ENCODE measurements at regions not wholly inside any gene's neighbourhood (a gene's known extent, or its start where the extent isn't known, plus 50 kb on each side); places are given as distances from the start of the nearest gene placed in this dataset.

DNA sequence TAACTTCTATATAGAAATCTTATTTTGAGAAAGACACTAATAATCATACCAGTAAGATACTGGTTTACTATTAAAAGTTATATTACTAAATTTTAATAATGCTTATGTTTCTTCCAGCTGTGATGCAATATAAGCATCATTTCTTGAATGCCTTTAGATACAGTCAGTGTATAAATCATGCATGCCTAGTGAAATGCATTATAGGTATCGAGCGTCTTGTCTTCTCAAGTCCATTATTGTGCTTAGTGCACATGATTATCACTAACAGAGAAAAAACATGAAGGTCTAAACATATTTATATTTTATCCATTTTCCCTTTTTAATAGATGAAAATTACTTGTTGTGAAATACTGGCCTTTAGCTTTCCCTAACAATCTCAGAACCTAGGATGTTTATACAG is 1021.5 kb upstream of the AGA start:
- no peak for DNase-seq (ENCODE audit: low read depth in 4 of 4, low spot score in 2 of 4)

DNA sequence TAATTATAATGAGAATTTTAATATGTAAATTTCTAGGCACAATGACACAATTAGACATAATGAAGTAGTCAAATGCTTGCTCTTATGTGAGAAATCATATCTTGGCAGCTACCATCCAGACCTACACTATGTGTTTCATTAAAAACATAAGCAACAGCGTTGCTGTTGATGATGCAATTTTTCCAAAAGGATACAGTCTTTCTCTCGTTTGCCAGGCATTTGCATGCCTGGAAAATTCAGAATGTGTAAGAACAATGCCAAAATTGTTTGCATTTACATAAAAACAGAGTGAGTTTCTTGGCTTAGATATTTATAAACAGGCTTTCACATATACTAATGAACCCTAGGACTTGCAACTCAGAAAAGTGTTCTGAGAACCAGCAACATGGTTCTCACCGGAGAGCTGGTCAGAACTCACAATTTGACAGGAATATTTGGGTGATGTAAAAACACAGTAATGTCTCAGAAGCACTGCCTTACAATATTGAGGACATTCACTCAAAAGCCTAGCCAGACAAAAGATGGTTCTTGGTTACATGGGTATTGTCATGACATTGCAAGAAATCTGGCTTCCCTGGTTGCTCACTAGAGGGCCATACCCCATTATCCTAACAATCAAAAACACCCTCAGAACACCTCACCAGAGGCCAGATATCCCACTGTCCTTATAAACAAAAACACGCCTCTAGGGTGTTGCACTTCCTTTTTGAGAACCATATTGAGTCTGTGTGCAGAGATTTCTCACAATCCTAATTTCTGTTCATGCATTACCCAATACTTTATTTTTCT is 1029.0 kb upstream of the AGA start:
- DNase-seq (ENCODE audit: low read depth in 4 of 4, low spot score in 2 of 4): no peak

- no peak for DNase-seq (ENCODE audit: low read depth in 4 of 4, low spot score in 2 of 4)
These were observed 1029.8 kb upstream of the AGA start for GRCh38 chr4:178471994-178472393.

GRCh38 chr4:178480105-178480504 is 1037.9 kb upstream of the AGA start:
- DNase-seq (ENCODE audit: low read depth in 4 of 4, low spot score in 2 of 4): no peak

DNA sequence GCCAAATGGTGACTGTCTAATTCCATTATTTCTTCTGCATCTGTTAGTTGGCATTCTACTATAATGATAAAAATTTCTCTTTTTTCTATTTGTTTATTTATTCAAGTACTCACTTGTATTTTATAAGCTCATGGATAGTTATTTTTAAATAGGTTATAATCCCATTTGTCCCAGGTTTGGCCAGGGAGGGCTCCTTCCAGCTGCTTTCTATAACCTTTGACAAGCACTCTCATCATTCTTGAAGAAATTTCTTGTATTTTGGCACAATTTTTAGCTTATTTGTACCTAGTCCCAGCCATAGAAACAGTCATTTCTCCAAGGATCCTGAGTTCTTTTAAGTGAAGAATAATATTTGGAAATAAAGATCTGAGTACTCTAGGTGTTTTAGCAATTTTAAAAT is 1038.6 kb upstream of the AGA start:
- no peak for DNase-seq (ENCODE audit: low read depth in 4 of 4, low spot score in 2 of 4)

DNA sequence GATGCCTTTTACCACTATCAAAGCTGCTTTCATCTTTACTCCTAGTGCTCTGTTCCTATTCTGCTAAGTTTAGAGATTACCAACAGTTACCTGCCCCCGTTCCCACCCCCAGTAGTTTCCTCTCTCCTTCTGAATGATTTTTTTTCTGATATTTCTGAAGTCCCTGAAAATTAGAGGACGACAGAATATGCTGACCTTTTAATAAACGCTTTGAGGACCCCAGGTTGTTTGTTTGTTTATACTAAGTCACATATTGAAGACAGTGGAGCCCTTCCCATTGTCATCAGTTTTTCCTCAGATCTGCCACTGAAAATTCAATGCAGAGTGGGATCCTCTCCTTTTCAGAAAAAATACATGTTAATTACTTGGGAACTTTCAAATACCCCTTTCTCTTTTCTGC is 1039.3 kb upstream of the AGA start:
- no peak for DNase-seq (ENCODE audit: low read depth in 4 of 4, low spot score in 2 of 4)

DNA sequence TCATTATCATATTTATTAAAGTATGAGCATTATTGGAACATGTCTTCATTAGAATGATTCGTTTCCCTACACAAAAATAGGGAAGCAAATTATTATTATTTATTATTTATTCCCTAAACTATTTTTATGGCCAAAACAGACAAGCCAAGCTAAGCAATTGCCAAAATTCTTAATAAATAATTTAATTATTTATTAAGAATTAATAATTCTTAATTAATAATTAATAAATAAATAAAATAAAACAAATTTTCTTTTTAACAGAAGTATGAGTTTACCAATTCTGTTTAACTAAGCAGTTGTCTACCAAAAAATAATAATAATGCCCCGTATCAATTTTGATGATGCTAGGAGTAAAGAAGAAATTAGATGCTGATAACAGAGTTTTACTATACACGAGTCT is 1080.8 kb upstream of the AGA start:
- no peak for DNase-seq (ENCODE audit: low read depth in 4 of 4, low spot score in 2 of 4)

DNA sequence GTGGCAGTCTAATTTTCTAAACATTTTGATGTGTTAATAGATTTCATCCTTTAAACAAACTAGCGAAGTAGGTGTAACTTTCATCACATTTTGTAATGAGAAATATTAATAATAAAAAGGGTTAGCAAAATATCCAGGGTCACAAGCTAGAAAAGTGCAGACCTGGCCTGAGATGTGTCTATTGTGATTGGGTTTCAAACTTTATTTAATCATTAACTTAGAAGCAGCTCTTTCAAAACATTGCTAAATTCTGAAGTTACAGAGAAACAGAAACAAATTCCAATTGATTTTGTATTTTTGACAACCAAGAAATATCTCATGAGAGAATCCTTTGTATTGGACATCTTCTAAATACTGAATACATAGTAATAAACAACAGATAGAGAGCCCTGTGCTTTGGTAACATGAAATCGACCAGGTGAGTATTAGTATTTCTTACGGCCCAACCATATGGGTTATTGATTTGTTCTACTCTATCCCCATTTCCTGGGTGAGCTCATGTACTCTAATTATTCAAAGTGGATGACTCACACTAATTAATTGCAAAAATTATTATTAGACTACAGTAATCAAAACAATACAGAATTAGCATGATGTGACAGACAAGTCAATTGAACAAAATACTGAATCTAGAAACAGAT is 1093.8 kb upstream of the AGA start:
- DNase-seq (ENCODE audit: low read depth in 4 of 4, low spot score in 2 of 4): no peak

DNA sequence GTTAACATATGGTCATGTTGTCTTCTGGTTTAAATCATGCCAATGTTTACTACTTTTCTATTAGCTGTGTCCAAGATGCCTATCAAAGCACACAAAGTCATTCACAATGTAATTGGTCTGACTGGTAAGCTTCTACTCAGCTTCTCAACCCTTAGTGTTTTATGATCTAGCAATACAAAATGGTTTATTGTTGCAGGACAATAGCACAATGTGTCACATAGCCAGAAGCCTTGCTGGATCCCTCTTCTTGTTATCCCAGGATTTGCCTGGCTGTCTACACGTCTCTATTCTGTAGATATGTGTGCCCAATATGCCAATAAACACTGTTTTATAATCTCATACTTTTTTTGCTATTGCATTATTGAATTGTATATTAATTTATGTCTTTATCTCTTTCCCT is 1111.0 kb upstream of the AGA start:
- no peak for DNase-seq (ENCODE audit: low read depth in 4 of 4, low spot score in 2 of 4)

DNA sequence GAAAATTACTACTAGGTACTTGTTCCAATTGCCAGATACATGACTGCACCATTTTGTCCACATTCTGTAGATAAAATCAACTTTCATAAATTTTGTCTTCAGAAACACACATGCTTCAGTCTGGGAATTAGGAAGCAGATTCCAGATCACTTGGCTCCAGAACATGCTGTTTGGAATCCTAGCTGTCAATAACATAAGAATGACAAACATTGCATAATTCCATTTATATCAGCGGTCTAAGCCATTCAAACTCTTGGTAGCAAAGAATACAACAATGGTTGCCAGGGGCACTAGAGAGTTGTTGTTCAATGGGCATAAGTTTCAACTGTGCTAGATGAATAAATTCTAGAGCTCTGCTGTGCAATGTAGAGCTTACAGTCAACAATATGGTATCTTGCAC is 1112.1 kb upstream of the AGA start:
- no peak for DNase-seq (ENCODE audit: low read depth in 4 of 4, low spot score in 2 of 4)

DNA sequence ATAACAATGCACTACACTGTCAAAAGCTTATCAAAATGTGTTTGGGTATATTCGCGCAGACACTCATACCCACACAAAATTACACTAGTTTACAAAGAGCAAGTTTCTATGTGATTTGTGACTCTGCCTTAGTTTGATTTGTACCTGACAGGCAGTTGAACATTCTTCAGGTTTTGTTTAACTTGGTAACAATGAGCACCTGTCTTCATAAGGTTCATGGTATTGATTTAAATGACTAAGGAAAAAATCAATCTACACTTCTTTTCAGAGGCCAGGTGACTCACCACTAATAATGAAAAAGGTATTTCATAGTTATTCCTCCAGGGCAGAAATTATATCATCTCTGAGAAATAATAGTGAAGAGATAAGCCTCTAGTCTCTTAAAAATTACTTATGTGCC is 1114.6 kb upstream of the AGA start:
- DNase-seq (ENCODE audit: low read depth in 4 of 4, low spot score in 2 of 4): no peak

GRCh38 chr4:178577933-178578332 is 1135.7 kb upstream of the AGA start:
- DNase-seq (ENCODE audit: low read depth in 4 of 4, low spot score in 2 of 4): peak in 1 of 4 donors; percentile 4

- no peak for DNase-seq (ENCODE audit: low read depth in 4 of 4, low spot score in 2 of 4)
These were observed 1153.4 kb upstream of the AGA start for GRCh38 chr4:178595500-178596138.

- DNase-seq (ENCODE audit: low read depth in 4 of 4, low spot score in 2 of 4): no peak
These were observed 1156.4 kb upstream of the AGA start for GRCh38 chr4:178598672-178599071.

- DNase-seq (ENCODE audit: low read depth in 4 of 4, low spot score in 2 of 4): no peak
These were observed 1157.3 kb upstream of the AGA start for GRCh38 chr4:178599521-178599920.

GRCh38 chr4:178602833-178603232 is 1160.6 kb upstream of the AGA start:
- no peak for DNase-seq (ENCODE audit: low read depth in 4 of 4, low spot score in 2 of 4)

DNA sequence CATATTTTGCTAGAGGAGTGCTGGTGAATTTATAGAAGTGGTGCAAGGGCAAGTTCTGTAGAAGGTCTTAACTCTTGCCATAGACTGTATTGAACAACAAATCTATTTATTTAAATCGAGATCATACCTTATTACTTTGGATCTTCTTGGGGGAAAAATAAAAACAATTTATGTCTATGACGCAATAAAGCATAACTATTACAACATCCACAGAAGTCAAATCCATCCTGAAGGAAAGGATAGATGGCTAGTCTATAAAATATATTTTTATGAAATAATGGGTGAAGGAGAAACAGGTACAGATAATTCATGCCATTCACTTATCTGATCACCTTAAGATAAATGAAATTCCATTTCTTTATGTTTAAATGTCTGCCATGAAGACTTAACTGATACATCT is 1168.8 kb upstream of the AGA start:
- DNase-seq (ENCODE audit: low read depth in 4 of 4, low spot score in 2 of 4): no peak

GRCh38 chr4:178612733-178613132 is 1170.5 kb upstream of the AGA start:
- DNase-seq (ENCODE audit: low read depth in 4 of 4, low spot score in 2 of 4): no peak

GRCh38 chr4:178632415-178632814 is 1190.2 kb upstream of the AGA start:
- no peak for DNase-seq (ENCODE audit: low read depth in 4 of 4, low spot score in 2 of 4)

DNA sequence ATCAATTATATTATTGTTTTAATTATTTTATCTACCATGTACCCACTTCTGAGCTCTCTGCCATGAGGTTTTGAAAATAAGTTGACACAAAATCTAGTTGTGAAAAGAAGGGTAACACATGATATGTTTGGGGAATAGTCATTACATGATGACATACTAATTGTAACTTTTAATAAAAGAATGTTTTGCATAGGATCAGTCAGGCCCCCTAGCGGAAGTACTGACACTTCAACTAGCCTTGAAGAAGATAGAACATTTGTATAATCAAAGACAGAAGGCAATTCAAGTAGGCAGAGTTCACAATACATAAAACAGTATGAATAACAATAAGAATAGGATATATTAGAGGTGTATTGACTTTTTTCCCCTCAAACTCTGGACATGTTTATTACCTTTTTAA is 1191.0 kb upstream of the AGA start:
- DNase-seq (ENCODE audit: low read depth in 4 of 4, low spot score in 2 of 4): no peak

DNA sequence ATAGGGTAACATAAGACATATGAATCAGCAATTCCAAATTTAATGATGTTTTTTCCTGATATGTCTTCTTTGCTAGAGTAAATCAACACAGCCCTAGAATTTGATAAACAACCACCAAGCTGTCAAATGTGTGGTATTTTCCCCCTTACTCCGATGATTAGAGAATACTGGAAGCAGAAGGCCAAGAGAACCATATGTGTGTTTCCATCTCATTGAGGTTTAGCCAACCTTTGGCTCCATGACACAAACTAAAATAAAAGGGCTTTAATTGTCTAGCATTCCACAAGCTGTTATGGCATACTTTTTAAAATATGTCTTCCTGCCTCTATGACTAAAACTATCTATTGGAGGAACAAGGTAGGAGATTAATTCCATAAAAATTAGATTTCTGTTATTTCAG is 1222.4 kb upstream of the AGA start:
- no peak for DNase-seq (ENCODE audit: low read depth in 4 of 4, low spot score in 2 of 4)

DNA sequence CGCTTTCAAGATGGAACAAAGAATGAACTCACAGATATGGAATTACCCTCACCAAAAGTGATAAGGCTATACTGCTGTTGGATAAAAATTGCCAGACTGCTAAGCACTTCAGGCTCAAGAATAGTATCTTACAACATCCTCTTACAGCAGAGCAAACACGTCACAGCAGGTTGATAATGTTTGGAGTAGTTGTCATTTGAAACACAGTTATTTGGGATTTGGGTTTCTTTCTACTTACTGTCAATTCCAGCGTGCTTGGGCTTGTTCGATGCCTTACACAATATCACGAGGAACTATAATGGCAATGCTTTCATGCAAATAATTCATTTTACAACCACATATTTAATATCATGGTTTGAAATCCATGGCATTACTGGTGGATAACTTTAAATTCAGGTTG is 1223.7 kb upstream of the AGA start:
- no peak for DNase-seq (ENCODE audit: low read depth in 4 of 4, low spot score in 2 of 4)
